Left lobe of liver (tissue), 2 donors: ENCODE measurements at regions not wholly inside any gene's neighbourhood (a gene's known extent, or its start where the extent isn't known, plus 50 kb on each side); places are given as distances from the start of the nearest gene placed in this dataset.

Source experiments
- ATAC-seq: fragments of 200-7000 bp; cut with Tn5 transposase; one replicate; pipeline ENCODE4 v1.9.1; 2020; ENCODE audit warnings: mild to moderate bottlenecking, moderate library complexity
- DNase-seq: peaks from one replicate; pipeline ENCODE4 v3.0.0-alpha.2; 2020; ENCODE audit warnings: low spot score
- donor health status: DM: no; HTN: no; CAD: no; lungs with moderate emphysema.
- donor health status: DM: no; HTN: yes; CAD: no.

DNA sequence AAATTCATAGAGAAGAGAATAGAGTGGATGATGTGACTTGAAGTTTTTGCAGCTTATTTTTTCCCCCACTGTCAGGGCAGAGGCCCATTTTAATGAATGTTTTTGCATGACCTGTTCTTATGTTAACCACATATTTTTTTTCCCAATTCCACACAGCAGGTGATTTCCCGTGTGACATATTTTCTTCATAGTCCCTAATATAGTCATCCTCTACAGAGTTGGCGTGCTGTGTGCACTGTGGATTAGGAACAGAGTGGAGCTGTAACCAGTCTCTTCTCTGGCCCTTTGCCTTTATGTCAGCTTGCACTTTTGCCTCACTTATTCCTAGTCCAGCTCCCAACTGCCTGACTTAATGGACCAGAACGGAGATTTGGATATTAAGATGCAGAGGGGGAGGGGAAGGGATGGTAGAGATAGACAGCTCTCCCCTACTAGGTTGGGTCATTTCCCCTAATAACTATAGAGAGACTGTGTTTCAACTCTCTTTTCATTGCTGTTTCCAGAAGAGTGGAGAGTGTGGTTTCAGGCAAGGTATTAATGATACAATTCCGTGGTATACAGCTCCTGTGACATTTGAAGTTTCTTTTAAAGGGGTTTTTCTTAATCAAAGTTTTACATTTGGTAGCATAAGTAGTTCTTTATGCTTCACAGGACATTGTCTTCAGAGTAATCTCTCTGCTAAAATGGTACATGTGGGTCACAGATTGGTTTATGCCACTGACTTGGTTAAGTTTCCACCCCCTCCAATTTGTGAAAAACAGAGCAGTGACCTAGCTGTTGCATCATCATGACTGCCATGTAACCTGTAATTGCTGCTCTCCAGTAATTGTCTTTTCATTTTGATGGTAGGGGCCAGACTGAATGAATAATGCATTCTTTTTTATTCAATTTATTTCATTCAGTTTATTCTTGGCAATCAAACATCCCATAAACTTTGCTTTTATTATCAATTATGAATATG is 161.3 kb downstream of the HAUS1 start:
- ATAC-seq (no peak), DNase-seq (no peak)

DNA sequence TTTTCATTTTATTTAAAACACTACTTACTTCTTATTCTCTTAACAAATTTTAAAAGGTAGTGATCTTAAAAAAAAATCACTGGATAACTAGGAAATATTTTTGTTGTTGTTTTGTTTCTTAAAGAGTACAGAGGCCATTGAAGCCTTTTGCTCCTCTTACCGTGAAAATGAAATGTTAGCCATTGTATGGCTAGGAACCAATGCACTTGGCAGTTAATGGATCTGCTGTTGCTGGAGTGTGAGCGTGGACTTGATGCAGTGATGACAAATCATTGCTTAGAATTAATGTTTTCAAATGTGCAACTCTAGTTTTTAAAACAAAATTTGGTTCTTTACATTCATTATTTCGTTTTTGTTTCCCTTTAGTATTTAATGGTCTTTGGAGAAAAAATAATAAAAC is 162.3 kb downstream of the HAUS1 start:
- DNase-seq, result no peak

DNA sequence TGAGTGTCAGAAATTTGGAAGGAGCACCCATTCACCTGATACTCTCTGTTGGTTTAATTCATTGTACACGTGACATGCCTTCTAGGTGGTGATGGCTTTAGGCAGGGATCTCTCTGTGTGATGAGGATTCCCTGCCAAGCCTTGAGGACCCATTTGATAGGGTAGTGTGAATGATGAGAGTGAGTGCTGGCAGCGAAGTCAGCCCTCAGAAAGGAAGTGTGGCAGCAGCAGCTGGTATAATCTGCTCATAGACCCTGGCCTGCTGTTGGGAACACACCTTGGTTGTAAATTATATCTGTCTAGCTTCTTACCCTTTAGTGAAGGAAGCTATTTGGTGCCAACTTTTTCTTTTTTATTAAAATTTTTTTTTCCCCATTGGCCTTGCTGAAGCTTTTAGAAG is 164.5 kb downstream of the HAUS1 start:
- ATAC-seq, result no peak
- no peak for DNase-seq

More for the DNA sequence above, 162.3 kb downstream of the HAUS1 start:
- ATAC-seq, result no peak

DNA sequence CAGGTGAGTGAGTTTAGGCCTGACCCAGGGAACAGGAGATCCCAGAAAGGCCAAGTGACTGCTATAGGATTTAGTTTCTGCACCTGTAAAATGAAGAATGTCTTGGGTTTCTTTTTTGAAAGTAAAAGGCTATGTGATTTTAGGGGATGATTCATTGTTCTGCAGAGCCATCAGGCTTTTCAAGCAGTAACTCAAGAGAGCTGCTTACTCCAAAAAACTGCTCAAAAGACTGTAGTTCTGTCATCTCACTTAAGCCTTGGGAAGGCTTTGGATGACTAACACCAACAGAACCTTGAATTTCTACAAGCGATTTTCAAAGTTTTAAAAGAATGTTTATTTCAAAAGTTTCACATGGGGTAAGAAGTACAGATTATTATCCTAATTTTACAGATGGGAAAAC is 165.1 kb downstream of the HAUS1 start:
- no peak for ATAC-seq
- no peak for DNase-seq

DNA sequence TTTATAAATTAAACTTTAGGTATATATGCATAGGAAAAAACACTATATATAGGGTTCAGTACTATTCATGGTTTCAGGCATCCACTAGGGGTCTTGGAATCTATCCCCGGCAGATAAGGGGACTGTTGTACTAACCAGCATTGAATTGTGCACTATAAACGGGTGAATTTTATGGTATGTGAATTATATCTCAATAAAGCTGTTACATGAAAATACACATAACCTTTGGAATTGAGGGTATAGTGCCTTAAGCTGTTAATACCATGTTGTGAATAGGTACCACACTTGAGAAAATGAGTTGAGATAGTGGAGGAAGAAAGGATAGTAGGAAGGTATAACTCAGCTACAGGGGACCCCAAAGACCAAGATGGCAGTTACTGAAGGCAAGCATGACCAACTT is 167.3 kb downstream of the HAUS1 start:
- DNase-seq, result no peak
- ATAC-seq, result no peak

DNA sequence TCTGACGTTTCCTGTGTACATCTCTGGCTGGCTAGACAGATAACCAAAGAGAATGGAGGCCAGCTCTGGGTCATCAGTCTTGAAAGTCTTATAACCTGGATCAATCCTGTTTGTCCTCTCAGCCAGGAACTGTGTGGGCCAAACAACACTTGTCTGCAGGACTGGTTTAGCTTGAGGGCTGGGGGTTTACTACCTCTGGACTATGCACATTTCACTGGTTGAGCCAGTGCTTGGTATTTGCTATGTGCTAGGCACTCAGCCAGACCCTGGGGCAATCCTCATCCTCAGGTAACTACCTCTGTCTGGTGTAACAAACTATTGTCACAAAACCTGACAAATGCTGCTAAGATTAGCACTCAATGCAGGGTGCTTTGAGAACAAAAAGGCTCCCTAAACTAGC is 169.7 kb downstream of the HAUS1 start:
- ATAC-seq (peak; percentile 30), DNase-seq (no peak)

DNA sequence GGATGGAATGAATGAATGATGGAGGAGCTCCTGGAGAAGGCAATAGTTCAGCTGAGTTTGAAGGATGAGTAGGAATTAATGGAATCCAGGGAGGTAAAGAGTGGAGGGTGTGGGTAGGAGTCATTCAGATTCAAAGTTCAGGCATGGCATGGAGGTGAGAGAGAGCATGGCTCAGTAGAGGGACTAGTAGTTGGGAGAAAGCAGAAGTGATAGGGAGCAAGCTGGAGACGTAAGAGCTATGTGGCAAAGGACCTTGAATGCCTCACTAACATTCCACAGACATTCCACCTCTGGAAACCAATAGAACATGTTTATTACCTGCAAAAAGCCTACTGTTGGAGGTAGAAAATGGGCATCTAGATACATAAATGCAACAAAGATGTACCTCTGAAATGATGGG is 170.1 kb downstream of the HAUS1 start:
- DNase-seq (no peak), ATAC-seq (no peak)

DNA sequence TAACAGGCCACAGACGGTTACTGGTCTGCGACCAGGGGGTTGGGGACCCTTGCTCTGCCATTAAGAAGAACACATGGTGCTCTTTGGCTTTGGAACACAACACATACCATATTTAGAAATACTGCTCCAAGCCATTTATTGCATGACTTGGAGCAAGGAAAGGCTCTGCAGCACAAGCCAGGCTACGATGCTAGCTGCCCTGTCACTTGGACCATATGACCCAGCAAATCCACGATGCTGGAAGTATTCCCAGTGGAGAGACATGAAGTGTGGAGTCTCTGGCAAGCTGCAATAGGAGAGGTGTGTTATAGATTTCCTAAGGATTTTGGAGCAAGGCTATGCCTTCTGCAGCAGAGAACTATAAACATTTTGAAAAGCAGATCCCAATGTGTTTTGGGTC is 171.2 kb downstream of the HAUS1 start:
- DNase-seq (no peak), ATAC-seq (no peak)

DNA sequence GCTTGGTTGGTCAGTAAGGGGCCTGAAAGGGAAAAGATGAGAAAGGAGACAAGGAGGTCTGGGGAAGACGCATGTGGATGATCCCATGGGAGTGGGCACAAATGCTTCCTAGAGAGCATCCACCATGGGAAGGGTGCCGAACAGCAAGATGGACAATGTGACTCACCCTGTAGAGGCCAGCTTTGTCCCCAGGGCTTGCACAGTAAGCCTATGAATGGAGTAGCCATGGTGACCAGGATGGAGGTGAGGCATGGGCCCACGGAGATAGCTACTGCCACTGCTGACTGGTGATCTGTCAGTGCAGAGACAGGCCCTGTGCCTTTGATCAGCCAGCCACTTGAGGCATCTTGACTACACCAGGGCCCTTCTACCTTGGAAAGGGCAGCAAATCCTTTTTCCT is 172.6 kb downstream of the HAUS1 start:
- DNase-seq (no peak), ATAC-seq (no peak)

DNA sequence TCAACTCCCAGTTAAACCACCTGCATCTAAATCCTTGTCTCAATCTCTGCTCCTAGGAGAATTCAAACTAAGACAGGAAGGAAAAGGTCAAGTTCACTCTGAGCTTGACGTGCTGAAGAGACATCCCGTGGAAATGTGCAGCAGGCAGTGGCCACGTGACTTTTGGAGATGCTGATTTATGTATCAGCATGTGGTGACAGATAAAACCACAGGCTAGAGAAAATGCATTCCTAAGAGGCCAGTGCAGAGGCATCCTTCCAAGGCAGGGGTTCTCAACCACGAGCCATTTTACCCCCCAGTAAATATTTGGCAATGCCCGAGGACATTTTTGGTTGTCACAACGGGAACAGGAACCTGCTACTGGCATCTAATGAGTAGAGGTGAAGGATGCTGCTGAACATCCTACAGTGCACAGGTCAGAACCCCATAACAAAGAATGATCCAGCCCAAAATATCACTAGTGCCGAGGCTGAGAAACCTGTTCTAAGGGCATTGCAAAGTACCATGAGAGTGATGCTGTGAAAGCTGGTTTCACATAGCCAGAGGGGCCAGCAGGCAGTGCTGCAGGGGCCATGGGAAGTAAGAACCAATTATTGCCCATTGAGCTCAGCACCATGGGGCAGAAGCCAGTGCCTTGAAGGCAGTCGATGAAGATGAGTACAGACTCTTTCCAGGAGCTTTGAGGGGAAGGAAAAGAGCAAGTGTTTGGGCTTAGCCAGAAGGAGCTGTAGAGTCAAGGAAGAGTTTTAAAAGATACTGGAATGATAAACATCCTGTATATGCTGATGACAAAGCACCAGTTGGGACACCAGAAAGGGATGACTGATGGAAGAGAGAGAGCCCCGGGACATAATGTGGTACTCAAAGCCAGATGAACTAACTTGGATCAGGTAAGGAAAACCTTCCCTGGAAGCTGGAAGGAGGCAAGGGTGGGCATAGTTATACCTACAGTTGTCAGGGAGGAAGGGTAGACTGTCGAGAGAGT is 174.6 kb downstream of the HAUS1 start:
- no peak for DNase-seq
- ATAC-seq, result no peak

DNA sequence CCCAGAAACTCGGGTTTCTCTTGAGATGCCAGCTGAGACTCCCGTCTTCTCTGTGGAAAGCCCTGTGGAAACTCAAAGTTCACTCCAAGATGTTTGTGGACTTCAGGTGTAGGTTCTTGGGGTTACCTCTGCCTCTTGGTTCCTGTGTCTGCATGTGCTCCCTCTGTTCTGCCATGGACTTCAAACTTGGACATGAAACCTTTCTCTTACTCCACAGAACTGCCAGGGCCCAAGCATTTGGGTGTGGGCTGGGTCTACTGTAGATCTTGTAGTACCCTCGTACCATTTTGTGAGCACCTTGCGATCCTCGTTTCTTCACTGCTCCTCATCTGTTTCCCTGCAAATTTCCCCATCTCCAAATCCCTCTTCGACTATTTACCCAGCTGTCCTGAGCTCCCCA is 175.5 kb downstream of the HAUS1 start:
- no peak for ATAC-seq
- no peak for DNase-seq

DNA sequence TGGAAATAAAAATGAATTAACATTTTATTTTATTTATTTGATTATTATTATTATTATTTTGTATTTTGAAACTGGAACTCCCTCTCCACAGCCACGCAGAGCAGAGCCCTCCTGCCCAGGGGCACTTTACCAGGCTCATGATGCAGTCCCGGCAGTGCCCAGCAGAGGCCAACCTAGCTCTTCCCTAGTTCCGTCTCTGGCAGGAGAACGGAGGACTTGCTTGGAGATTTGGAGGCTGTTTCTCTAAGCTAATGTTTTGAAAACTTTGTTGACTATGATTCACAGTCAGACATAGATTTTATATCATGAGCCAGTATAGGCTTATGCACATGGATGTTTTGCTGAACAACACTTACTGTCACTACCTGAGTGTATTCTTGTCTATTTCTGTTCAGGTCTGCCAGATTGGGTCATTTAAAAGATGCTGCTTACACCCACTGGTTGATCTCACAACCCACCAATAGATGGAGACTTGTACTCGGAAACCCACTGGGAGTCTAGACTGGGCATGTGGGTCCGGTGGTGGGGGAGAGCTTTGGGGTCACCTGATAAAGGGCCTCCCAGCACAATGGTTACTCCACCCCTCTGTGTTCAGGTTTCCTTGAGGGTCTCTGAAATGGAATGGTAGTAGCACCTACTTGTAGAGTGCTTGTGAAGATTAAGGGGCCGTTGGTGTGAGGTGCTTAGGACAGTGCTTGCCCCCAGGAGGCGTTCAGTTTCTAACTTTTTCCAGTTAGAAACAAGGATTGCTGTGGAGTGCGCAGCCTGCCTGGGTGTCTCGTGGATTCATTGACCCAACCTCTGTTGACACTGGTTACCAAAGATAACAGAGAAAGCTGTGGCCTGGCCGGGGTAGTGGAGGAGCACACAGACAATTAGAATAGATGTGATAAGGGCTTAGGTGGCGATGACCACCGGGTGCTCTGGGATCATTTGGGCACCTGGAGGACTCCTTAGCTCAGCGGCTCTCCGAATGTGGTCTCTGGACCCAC is 177.3 kb downstream of the HAUS1 start:
- DNase-seq (peak; percentile 64), ATAC-seq (peak; percentile 96)

DNA sequence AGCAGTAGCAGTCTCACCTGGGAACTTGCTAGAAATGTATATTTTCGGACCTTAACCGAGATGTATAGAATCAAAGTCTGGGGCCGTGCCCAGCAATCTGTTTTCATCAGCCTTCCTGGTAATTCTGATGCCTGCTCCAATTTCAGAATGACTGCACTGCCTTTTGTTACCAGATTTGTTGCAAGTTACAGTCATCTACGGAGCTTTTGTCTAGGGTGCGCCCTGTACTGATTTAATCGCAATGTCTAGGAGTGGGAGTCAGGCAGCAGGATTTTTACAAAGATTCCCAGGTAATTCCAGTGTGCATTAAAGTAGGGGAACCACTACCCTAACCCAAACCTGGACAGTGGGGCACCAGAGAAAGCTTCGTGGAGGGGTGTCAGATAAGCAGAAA is 178.0 kb downstream of the HAUS1 start:
- DNase-seq (no peak), ATAC-seq (no peak)

DNA sequence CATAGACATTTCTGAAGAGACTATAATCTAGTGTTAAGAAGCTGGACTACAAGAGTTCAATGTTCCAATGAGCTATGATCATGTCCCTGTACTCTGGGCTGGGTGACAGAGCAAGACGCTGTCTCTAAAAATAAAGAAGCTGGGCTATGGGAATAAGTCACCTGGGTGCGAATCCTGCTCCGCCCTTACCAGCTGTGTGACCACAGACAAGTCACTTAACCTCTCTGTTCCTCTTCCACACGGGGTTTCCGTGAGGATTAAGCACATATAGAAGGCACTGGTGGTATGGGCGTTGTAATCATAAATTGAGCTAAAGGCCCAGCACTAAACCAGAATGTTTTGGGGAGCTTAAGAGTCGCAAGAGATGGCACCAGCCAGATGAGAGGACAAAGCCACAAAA is 178.5 kb downstream of the HAUS1 start:
- DNase-seq (no peak), ATAC-seq (no peak)

DNA sequence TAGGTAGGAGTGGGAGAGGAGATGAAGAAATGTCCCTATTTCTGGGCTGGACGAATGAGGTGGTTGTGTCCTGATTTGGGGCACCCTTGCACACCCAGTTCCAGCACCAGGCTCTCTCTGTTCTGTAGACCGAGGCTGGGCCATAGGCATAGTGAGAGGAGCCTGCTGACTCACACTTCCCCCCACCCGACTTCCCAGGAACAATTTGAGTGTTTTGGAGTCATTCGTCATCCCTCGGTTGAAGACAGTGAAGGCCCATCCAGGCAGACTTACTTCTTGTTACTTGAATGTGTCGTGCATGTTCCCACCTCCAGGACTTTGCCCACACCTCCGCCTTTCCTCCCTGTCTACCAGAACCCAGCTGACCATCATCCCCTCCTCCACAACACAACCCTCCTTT is 179.1 kb downstream of the HAUS1 start:
- ATAC-seq, result no peak
- no peak for DNase-seq

DNA sequence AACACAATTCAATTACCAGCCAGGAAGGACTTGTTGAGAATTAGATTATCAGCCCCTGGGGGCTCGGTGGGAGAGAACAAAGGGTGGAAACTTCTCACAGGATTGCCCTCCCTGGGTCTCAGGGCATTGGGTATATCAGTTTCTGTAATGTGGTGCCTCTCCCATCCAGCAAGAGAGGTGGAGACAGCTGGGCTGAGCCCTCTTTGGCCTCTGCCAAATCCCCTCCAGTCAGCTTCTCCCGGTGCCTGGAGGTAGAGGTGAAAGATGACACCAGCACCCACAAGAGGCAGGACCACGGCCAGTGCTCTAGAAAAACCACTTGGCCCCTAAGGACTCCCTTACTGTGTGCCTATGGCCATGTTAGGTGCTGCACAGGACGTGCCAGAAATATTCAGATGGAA is 179.7 kb downstream of the HAUS1 start:
- ATAC-seq (no peak), DNase-seq (no peak)

DNA sequence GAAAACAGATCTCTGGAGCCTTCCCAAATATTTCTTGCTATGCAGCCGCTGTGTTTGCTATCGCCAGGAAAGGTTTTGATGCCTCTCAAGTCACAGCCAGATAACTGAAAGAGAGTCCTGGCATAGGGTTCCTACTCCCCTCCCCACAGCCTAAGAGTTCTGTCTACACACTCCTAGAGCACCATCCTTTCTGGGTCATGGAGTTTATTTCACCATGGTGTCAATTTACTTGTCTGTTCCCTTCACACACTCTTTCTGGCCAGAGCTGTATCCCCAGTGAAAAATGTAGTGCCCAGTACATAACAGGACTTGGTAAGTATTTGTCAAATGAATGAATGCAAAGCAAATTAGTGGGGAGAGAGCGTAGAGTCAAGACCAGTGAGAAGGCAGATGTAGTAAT is 185.3 kb downstream of the HAUS1 start:
- DNase-seq, result no peak
- ATAC-seq, result no peak

DNA sequence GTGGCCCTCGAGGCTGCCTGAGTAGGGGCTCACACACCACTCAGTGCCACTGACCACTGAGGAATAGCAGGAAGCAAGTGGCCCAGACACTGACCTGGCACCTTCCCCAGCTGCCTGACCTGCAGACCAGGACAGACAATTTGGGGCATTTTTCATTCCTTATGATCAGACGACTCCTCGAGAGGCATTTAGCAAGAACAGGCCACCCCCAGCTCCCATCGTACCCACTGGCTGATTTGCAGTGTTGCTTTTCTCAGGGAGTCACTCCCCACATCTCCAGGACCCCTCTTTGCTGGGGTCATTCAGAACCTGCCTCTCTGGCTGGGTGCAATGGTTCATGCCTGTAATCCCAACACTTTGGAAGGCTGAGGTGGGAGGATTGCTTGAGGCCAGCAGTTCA is 185.7 kb downstream of the HAUS1 start:
- ATAC-seq (no peak), DNase-seq (no peak)

DNA sequence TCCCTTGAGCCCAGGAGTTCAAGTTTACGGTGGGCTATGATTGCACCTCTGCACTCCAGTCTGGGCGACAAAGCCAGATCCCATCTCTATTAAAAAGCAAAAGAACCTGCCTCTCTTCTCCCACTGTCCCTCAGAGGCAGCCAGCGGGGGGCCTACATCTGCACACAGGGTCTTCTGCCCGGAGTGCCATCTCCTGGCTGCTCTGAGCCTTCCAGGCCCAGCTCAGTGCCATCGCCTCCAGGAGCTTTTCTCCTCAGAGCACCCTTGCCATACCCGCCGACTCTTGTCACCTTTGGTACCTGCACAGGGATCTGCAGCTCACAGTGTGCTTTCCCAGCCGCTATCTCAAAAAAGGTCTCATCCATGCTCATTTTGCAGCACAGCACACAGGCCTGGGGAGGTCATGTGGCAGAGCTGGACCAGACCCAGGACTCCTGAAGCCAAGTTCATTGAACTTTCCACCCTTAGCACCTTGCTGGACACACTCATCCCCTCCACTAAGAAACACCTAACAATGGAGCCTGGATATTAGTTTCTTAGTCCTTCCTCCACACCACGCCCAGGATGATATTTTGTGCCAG is 186.3 kb downstream of the HAUS1 start:
- DNase-seq, result peak; percentile 63
- ATAC-seq, result peak; percentile 89

DNA sequence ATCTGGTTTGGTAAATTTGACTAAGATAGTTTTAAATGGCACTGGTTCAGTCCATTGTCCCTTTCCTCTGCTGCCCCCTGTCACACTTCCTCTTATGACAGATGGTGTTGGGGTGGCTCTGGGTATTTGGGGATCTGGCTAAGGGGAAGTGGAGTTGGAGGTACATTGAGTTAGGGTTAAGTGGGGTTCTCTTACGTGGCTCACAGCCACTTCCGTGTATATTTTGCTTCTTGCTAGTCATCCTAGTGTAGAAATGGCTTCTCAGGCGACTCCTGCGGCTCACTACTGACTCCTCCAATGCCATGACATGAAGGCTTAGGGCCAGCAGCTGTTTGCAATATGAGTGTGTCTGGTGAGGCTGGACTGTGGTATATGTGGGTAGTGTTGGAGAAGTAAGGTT is 187.0 kb downstream of the HAUS1 start:
- ATAC-seq, result peak; percentile 21
- peak; percentile 16 for DNase-seq
